ENCODE measurements at regions not wholly inside any gene's neighbourhood (a gene's known extent, or its start where the extent isn't known, plus 50 kb on each side); places are given as distances from the start of the nearest gene placed in this dataset.
"Not testable (repeated sequence)": the region's sequence is repeated elsewhere in the genome, so short reads cannot be mapped to it uniquely, and the experiment has no call there.

DNA sequence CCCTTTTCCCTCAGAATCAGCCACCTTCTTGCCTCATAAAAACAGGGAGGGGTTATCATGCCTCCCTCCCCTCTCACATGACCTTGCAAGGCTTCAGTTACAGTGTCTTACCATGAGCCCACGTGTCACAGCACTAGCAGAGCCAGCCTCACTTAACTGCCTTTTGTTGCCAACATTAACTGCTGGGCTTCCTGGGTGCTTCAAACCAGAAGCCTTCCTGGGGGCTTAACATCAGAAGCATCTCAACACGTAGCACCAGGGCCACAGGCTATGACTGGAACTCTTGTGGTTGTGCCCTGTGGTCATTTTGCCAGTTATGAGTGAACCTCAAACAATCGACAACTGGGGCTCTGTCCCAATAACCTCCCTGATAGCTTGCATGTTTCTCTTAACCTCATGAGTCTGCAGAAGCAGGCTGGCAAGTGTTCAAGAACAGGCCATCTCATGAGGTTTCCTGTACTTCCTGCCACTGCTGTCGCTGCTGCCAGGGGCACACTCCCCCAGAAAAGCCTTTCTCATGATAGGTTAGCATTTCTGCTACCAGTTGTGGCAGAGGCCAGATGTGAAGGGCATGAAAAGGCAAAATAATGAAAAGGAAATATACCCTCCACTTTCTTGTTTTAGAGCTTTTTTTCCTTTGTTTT lies 132.2 kb downstream of the GLUL start:
- DNase-seq: no peak

- no peak for DNase-seq
Observed at GRCh38 chr1:182257369-182258063, 134.1 kb downstream of the GLUL start.

DNA sequence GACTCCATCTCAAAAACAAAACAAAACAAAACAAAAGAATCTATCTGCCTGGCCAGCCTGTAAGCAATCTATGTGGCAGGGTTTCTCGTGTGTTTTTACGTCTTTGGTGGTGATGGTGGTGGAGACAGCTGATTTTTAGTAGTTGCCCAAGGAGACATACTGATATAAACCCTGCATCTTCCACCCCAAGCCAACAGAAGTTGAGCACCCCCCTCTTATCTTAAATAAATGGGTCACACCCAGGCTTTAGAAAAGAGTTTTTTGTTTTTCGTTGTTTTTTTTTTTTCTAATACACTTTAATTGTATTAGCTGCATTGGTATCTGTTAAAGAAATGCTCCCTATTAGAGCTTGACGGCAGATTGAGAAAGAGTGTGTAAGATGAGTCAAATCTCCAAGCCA lies 134.7 kb downstream of the GLUL start:
- no peak for DNase-seq

GRCh38 chr1:182255494-182255893 lies 136.1 kb downstream of the GLUL start:
- DNase-seq: no peak

- DNase-seq: no peak
Observed at GRCh38 chr1:182253319-182253860, 138.2 kb downstream of the GLUL start.

DNA sequence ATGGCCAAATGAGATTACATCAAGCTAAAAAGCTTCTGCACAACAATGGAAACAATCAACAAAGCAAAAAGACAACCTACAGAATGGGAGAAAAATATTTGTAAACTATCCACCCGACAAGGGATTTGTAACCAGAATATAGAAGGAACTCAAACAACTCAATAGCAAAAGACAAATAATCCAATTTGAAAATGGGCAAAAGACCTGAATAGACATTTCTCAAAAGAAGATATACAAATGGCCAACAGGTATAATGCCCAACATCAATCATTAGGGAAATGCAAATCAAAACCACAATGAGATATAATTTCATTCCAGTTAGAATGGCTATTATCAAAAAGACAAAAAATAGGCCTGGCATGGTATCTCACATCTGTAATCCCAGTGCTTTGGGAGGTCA lies 140.0 kb downstream of the GLUL start:
- DNase-seq: no peak

- peak; percentile 63 for DNase-seq
Observed at GRCh38 chr1:182249201-182249676, 142.4 kb downstream of the GLUL start.

DNA sequence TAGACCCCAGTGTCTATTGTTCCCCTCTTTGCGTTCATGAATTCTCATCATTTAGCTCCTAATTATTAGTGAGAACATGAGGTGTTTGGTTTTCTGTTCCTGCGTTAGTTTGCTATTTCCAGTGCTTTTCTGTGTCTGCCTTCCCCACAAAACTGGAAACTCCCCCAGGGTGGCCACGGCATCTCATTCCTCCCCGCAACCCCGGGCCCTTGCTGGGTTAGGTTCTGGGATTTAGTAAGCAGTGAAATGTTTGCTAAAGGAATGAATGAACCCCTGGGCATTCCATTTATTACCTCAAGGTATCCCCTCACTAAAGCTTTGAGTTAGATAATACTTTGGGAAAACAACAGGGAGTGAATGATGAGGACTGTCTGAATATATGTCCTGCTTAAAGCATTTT lies 142.9 kb downstream of the GLUL start:
- DNase-seq: no peak

GRCh38 chr1:182247813-182248212 lies 143.8 kb downstream of the GLUL start:
- DNase-seq: not testable (repeated sequence)

DNA sequence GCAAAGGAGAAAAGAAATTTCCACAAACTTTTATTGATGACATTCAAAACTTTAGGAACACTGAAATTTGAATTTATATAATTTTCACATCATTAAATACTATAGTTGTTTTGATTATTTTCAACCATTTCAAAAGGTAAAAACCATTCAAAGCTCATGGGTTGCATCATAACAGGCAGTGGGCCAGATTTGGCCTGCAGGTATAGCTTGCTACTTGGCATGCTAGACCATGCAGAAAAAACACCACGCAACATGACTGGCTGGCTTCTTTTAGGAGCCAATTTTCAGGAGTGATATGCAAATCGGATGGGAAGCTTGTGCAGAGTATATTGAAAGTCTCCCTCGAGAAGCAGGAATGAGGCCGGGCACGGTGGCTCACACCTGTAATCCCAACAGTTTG lies 144.8 kb downstream of the GLUL start:
- DNase-seq: no peak

DNA sequence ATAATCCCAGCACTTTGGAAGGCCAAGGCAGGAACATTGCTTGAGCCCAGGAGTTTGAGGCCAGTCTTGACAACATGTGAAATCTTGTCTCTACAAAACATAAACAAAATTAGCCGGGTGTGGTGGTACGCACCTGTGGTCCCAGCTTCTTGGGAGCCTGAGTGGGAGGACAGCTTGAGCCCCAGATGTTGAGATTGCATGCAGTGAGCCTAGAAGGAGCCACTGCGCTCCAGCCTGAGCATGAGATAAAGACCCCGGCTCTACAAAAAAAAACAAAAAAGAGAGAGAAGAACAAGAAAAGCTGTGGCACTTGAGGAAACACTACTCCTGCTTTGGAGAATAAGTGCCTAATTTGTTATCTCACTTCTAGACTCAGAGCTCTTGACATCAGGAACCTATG lies 146.6 kb downstream of the GLUL start:
- DNase-seq: no peak

- no peak for DNase-seq
Observed at GRCh38 chr1:182244451-182244850, 147.1 kb downstream of the GLUL start.

GRCh38 chr1:182242641-182243040 lies 148.9 kb downstream of the GLUL start:
- DNase-seq: no peak

DNA sequence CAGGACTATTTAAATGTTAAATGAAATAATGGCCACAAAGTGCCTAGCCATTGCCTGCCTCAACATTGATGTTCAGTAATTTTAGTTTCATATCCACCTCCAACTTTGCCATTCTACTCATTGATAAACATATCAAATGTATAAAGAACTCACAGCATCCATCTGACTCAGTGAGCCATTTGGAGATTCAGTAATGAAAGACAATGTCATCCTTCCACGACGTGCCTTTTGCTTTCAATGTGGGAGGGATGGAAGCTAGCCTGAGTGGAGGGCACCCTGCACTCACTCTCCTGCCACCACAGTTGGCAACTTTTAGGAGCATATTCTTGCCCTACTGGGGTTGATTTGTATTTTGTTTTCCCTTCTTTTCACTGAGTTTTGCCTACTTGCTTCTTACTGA lies 151.5 kb downstream of the GLUL start:
- DNase-seq: no peak

- no peak for DNase-seq
Observed at GRCh38 chr1:182238421-182238820, 153.2 kb downstream of the GLUL start.

DNA sequence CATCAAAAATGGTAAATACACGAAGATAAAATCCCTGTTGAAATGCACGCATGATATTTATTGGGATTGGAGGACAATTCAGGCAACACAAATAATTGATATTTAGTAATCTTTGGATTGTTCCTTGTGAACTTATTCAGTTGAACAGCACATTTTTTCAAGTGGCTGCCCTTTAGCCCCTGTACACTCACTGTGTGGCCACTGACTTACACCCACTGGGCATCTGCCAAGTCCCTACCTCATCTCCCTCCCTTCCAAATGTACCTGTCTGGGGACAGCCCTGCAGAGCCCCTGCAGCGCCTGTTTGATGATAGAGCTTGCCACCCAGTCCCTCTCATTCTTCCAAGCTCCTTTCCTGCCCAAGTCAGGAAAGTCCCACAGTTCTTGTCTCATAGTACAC lies 154.3 kb downstream of the GLUL start:
- DNase-seq: no peak

DNA sequence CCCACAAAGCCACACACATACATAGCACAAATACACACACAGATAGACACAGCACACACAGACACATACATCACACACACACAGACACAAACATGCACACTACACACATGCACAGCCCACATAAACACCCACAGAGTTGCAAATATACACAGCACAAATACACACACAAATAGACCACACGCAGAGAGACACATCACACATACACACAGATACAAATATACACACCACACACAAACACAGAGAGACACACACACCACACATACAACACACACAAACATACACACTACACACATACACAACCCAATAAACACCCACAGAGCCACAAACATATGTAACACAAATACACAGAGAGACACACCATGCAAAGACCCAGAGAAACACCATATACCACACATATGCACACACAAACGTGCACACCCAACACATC lies 154.9 kb downstream of the GLUL start:
- no peak for DNase-seq

- peak; percentile 99 for DNase-seq
Observed at GRCh38 chr1:182235952-182236650, 155.5 kb downstream of the GLUL start.

DNA sequence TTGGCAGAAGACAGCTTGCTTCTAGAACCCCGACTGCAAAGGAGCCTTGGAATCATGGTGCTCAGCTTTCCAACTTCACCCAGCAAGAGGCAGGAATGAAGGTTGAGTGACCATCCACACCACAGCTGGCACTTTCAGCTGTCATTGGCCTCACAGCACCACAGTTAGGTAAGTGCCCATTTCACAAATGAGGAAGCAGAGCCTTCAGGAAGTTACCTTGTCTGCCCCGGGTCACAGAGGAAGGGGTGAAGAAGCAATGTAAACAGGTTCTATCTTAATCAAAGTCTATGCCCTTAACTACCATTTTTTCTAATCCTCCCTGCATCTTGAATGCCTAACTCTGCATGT lies 156.0 kb downstream of the GLUL start:
- no peak for DNase-seq

GRCh38 chr1:182229921-182230491 lies 161.6 kb downstream of the GLUL start:
- peak; percentile 100 for DNase-seq

DNA sequence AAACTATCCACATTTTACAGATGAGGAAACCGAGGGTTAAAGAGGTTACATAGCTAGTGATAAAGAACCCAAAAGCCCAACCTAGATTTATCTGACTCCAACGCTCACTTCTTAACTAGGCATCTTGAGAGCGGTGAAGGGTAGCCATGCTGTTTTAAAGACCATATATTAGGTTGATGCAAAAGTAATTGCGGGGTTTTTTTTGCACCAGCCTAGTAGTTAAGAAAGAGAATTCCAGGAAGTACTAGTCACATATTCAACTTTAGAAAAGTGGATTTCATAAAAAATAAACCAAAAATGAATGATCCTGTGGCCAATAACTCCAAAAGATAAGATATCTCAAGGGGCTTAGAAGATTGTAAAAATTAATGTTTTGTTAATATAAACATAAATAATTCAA lies 162.1 kb downstream of the GLUL start:
- DNase-seq: no peak

DNA sequence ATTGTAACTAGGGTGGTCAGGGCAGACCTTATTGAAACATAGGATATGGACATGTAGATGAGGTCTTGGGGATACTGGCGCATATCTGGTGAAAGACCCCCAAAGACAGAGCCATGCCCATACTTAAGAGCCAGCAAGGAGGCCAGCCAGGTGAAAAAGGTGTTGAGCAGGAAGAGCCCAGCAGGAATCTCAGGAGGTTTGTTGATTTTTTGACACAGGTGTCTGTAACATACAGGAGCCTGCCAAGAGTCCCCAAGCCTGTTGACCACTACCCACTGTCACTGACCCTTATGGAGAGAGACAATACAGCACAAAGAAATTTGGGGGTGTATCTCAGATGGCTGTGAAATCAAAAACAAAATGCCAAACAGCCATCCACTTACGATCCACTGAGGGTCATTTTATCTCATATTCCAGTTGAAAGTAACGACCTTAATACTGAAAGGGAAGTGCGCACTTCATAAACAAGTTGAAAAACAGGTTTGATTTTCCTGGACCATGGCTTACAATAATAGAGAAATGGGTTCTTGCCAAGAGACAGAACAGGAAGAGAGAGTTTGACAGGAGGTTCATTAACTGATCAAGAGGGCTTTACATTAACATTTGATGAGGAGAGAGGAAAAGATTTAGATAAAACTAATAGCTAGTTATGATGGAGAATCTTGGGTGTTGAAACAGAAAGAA lies 163.6 kb downstream of the GLUL start:
- no peak for DNase-seq

DNA sequence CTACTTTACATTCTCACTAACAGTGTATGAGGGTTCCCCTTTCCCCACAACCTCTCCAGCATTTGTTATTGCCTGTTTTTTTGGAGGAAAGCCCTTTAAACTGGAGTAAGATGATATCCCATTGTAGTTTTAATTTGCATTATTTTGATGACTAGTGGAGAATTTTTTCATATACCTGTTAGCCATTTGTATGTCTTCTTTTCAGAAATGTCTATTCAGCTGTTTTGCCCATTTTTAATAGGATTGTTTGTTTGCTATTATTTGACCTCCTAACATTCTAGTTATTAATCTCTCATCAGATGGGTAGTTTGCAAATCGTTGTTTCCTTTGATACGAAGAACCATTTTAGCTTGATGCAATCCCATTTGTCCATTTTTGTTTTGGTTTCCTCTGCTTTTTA lies 165.0 kb downstream of the GLUL start:
- no peak for DNase-seq
